ENCODE measurements at regions not wholly inside any gene's neighbourhood (a gene's known extent, or its start where the extent isn't known, plus 50 kb on each side); places are given as distances from the start of the nearest gene placed in this dataset.

DNA sequence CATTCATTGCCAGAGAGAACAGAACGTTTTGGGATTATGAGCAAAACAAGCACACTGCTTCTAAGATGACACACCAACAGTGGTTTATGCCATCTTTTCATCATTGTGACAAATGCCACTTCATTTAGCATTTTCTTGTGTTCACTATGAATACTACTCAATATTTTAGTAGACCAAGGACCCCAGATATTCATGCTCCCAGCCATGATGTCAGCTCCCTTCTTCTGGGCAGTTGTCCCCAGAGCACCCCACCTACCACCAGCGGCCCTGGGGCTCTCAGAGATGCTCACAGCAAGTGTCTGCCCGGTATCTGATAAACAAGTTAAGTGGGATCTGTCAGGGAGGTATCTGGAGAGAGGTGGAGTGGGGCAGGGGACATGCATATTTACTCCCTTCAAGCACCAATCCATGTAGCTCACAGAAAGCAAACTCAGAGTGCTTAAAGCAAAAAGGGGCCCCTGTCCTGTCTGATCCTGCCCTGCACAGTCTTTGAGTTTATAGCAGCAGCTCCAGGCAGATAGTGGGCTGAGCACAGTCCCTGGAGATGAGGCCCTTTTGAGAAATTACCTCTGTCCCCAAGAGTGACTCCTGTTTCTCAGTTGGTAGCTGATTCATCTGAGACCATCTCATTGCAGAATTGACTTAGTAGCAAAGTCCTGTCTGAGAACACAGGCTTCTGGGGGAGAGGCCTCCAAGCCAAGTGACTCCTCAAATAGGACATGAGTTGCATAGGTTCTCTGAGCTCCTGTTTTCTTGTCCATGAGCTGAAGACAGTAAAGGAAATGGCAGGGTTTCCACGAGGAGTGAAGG is 281.8 kb upstream of the KLF6 start:
- CTCF ChIA-PET = no interaction called here

DNA sequence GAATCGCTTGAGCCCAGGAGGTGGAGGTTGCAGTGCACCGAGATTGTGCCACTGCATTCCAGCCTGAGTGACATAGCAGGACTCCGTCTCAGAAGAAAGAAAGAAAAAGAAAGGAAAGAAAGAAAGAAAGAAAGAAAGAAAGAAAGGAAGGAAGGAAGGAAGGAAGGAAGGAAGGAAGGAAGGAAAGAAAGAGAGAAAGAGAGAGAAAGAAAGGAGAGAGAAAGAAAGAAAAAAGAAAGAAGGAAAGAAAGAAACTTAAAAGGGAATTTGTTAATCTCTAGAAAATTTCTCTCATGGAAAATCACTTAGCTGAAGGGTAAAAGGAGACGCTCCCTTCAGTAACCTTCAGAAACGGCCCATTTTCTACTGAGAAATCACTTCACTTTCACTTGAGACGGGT is 279.5 kb upstream of the KLF6 start:
- DNase-seq (ENCODE audit: low spot score) (no peak), ATAC-seq (no peak)
- Mint-ChIP-seq H3K4me1 (no peaks in the 10 kb centered on the region), H3K36me3 (no peaks in the 10 kb centered on the region), H3K27ac (no peak overlapping the region), H3K9me3 (no peaks in the 10 kb centered on the region), H3K4me3 (no peak overlapping the region), H3K27me3 (ENCODE audit: low read depth) (no peaks in the 10 kb centered on the region)
- CTCF ChIA-PET = no interaction called here
- POLR2A ChIA-PET = no interaction called here
- TF ChIP-seq, protein P1, sequence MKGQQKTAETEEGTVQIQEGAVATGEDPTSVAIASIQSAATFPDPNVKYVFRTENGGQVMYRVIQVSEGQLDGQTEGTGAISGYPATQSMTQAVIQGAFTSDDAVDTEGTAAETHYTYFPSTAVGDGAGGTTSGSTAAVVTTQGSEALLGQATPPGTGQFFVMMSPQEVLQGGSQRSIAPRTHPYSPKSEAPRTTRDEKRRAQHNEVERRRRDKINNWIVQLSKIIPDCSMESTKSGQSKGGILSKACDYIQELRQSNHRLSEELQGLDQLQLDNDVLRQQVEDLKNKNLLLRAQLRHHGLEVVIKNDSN (CRISPR knock-in tag; IDR thresholded peaks at IDR 0.05) = no peak
- TF ChIP-seq, protein P2, sequence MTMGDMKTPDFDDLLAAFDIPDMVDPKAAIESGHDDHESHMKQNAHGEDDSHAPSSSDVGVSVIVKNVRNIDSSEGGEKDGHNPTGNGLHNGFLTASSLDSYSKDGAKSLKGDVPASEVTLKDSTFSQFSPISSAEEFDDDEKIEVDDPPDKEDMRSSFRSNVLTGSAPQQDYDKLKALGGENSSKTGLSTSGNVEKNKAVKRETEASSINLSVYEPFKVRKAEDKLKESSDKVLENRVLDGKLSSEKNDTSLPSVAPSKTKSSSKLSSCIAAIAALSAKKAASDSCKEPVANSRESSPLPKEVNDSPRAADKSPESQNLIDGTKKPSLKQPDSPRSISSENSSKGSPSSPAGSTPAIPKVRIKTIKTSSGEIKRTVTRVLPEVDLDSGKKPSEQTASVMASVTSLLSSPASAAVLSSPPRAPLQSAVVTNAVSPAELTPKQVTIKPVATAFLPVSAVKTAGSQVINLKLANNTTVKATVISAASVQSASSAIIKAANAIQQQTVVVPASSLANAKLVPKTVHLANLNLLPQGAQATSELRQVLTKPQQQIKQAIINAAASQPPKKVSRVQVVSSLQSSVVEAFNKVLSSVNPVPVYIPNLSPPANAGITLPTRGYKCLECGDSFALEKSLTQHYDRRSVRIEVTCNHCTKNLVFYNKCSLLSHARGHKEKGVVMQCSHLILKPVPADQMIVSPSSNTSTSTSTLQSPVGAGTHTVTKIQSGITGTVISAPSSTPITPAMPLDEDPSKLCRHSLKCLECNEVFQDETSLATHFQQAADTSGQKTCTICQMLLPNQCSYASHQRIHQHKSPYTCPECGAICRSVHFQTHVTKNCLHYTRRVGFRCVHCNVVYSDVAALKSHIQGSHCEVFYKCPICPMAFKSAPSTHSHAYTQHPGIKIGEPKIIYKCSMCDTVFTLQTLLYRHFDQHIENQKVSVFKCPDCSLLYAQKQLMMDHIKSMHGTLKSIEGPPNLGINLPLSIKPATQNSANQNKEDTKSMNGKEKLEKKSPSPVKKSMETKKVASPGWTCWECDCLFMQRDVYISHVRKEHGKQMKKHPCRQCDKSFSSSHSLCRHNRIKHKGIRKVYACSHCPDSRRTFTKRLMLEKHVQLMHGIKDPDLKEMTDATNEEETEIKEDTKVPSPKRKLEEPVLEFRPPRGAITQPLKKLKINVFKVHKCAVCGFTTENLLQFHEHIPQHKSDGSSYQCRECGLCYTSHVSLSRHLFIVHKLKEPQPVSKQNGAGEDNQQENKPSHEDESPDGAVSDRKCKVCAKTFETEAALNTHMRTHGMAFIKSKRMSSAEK (CRISPR knock-in tag; IDR thresholded peaks at IDR 0.05; ENCODE audit: borderline replicate concordance) = no peak
- TF ChIP-seq, protein P3, sequence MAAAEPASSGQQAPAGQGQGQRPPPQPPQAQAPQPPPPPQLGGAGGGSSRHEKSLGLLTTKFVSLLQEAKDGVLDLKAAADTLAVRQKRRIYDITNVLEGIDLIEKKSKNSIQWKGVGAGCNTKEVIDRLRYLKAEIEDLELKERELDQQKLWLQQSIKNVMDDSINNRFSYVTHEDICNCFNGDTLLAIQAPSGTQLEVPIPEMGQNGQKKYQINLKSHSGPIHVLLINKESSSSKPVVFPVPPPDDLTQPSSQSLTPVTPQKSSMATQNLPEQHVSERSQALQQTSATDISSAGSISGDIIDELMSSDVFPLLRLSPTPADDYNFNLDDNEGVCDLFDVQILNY (CRISPR knock-in tag; IDR thresholded peaks at IDR 0.05) = no peak
- TF ChIP-seq, protein P4, sequence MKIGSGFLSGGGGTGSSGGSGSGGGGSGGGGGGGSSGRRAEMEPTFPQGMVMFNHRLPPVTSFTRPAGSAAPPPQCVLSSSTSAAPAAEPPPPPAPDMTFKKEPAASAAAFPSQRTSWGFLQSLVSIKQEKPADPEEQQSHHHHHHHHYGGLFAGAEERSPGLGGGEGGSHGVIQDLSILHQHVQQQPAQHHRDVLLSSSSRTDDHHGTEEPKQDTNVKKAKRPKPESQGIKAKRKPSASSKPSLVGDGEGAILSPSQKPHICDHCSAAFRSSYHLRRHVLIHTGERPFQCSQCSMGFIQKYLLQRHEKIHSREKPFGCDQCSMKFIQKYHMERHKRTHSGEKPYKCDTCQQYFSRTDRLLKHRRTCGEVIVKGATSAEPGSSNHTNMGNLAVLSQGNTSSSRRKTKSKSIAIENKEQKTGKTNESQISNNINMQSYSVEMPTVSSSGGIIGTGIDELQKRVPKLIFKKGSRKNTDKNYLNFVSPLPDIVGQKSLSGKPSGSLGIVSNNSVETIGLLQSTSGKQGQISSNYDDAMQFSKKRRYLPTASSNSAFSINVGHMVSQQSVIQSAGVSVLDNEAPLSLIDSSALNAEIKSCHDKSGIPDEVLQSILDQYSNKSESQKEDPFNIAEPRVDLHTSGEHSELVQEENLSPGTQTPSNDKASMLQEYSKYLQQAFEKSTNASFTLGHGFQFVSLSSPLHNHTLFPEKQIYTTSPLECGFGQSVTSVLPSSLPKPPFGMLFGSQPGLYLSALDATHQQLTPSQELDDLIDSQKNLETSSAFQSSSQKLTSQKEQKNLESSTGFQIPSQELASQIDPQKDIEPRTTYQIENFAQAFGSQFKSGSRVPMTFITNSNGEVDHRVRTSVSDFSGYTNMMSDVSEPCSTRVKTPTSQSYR (CRISPR knock-in tag; IDR thresholded peaks at IDR 0.05) = no peak
- TF ChIP-seq, protein P5, sequence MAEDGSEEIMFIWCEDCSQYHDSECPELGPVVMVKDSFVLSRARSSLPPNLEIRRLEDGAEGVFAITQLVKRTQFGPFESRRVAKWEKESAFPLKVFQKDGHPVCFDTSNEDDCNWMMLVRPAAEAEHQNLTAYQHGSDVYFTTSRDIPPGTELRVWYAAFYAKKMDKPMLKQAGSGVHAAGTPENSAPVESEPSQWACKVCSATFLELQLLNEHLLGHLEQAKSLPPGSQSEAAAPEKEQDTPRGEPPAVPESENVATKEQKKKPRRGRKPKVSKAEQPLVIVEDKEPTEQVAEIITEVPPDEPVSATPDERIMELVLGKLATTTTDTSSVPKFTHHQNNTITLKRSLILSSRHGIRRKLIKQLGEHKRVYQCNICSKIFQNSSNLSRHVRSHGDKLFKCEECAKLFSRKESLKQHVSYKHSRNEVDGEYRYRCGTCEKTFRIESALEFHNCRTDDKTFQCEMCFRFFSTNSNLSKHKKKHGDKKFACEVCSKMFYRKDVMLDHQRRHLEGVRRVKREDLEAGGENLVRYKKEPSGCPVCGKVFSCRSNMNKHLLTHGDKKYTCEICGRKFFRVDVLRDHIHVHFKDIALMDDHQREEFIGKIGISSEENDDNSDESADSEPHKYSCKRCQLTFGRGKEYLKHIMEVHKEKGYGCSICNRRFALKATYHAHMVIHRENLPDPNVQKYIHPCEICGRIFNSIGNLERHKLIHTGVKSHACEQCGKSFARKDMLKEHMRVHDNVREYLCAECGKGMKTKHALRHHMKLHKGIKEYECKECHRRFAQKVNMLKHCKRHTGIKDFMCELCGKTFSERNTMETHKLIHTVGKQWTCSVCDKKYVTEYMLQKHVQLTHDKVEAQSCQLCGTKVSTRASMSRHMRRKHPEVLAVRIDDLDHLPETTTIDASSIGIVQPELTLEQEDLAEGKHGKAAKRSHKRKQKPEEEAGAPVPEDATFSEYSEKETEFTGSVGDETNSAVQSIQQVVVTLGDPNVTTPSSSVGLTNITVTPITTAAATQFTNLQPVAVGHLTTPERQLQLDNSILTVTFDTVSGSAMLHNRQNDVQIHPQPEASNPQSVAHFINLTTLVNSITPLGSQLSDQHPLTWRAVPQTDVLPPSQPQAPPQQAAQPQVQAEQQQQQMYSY (CRISPR knock-in tag; IDR thresholded peaks at IDR 0.05) = no peak

More for the DNA sequence above, 281.8 kb upstream of the KLF6 start:
- DNase-seq (ENCODE audit: low spot score) (no peak), ATAC-seq (no peak)
- Mint-ChIP-seq H3K4me3 (no peak overlapping the region), H3K4me1 (no peaks in the 10 kb centered on the region; the same call in 1 of the 2 replicates), H3K36me3 (no peaks in the 10 kb centered on the region), H3K27me3 (ENCODE audit: low read depth) (no peaks in the 10 kb centered on the region), H3K9me3 (no peaks in the 10 kb centered on the region), H3K27ac (no peak overlapping the region)
- TF ChIP-seq, protein P6, sequence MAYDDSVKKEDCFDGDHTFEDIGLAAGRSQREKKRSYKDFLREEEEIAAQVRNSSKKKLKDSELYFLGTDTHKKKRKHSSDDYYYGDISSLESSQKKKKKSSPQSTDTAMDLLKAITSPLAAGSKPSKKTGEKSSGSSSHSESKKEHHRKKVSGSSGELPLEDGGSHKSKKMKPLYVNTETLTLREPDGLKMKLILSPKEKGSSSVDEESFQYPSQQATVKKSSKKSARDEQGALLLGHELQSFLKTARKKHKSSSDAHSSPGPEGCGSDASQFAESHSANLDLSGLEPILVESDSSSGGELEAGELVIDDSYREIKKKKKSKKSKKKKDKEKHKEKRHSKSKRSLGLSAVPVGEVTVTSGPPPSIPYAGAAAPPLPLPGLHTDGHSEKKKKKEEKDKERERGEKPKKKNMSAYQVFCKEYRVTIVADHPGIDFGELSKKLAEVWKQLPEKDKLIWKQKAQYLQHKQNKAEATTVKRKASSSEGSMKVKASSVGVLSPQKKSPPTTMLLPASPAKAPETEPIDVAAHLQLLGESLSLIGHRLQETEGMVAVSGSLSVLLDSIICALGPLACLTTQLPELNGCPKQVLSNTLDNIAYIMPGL (CRISPR knock-in tag; IDR thresholded peaks at IDR 0.05) = no peak
- TF ChIP-seq, protein P7, sequence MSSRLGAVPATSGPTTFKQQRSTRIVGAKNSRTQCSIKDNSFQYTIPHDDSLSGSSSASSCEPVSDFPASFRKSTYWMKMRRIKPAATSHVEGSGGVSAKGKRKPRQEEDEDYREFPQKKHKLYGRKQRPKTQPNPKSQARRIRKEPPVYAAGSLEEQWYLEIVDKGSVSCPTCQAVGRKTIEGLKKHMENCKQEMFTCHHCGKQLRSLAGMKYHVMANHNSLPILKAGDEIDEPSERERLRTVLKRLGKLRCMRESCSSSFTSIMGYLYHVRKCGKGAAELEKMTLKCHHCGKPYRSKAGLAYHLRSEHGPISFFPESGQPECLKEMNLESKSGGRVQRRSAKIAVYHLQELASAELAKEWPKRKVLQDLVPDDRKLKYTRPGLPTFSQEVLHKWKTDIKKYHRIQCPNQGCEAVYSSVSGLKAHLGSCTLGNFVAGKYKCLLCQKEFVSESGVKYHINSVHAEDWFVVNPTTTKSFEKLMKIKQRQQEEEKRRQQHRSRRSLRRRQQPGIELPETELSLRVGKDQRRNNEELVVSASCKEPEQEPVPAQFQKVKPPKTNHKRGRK (CRISPR knock-in tag; IDR thresholded peaks at IDR 0.05; ENCODE audit: borderline replicate concordance) = no peak
- TF ChIP-seq ZBTB21 (CRISPR knock-in tag; IDR thresholded peaks at IDR 0.05; ENCODE audit: borderline replicate concordance) (no peak), JAZF1 (CRISPR knock-in tag; IDR thresholded peaks at IDR 0.05) (no peak), JUN (CRISPR knock-in tag; IDR thresholded peaks at IDR 0.05) (no peak), TEAD4 (CRISPR knock-in tag; IDR thresholded peaks at IDR 0.05) (no peak), ZNF317 (CRISPR knock-in tag; IDR thresholded peaks at IDR 0.05; ENCODE audit: borderline replicate concordance, low read depth) (no peak), NFYB (CRISPR knock-in tag; conservative IDR thresholded peaks at IDR 0.05; ENCODE audit: low read depth) (no peak), ZNF263 (CRISPR knock-in tag; IDR thresholded peaks at IDR 0.05; ENCODE audit: low read depth) (no peak)
- TF ChIP-seq, protein P8, sequence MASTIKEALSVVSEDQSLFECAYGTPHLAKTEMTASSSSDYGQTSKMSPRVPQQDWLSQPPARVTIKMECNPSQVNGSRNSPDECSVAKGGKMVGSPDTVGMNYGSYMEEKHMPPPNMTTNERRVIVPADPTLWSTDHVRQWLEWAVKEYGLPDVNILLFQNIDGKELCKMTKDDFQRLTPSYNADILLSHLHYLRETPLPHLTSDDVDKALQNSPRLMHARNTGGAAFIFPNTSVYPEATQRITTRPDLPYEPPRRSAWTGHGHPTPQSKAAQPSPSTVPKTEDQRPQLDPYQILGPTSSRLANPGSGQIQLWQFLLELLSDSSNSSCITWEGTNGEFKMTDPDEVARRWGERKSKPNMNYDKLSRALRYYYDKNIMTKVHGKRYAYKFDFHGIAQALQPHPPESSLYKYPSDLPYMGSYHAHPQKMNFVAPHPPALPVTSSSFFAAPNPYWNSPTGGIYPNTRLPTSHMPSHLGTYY (CRISPR knock-in tag; IDR thresholded peaks at IDR 0.05) = no peak
- TF ChIP-seq, protein P9, sequence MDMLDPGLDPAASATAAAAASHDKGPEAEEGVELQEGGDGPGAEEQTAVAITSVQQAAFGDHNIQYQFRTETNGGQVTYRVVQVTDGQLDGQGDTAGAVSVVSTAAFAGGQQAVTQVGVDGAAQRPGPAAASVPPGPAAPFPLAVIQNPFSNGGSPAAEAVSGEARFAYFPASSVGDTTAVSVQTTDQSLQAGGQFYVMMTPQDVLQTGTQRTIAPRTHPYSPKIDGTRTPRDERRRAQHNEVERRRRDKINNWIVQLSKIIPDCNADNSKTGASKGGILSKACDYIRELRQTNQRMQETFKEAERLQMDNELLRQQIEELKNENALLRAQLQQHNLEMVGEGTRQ (CRISPR knock-in tag; IDR thresholded peaks at IDR 0.05) = no peak
- POLR2A ChIA-PET = interaction anchor here (0.5 kb wide), 1 partner anchor 16 kb away, joined by 5 read pairs; no protein-coding TSS in a partner anchor
